ENCODE measurements at regions not wholly inside any gene's neighbourhood (a gene's known extent, or its start where the extent isn't known, plus 50 kb on each side); places are given as distances from the start of the nearest gene placed in this dataset.

DNA sequence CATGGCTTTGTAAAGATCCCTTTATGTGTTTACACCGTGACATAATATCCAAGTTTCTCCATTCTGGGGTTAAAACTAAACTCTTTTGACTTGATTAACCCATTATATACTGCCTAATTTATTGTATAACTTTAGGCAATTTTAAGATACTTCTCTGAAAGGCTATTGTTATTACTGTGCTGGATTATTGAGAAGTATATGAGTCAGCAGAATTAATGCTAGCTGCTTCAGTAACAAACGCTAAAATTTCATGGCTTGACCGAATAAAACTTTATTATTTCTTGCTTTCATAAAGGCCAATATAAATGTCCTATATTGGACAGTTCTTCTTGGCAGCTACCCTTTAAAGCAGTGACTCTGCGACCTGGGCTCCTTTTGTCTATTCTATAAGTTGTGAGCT lies 853.9 kb downstream of the SORCS3 start:
- TF ChIP-seq, protein P1, sequence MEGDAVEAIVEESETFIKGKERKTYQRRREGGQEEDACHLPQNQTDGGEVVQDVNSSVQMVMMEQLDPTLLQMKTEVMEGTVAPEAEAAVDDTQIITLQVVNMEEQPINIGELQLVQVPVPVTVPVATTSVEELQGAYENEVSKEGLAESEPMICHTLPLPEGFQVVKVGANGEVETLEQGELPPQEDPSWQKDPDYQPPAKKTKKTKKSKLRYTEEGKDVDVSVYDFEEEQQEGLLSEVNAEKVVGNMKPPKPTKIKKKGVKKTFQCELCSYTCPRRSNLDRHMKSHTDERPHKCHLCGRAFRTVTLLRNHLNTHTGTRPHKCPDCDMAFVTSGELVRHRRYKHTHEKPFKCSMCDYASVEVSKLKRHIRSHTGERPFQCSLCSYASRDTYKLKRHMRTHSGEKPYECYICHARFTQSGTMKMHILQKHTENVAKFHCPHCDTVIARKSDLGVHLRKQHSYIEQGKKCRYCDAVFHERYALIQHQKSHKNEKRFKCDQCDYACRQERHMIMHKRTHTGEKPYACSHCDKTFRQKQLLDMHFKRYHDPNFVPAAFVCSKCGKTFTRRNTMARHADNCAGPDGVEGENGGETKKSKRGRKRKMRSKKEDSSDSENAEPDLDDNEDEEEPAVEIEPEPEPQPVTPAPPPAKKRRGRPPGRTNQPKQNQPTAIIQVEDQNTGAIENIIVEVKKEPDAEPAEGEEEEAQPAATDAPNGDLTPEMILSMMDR (IDR thresholded peaks at IDR 0.05) = no peak
- no peak for TF ChIP-seq POLR2A (IDR thresholded peaks at IDR 0.05)

Data from lower leg skin (tissue), 3 donors.